Amniotic stem cell (primary cell): ENCODE measurements at regions not wholly inside any gene's neighbourhood (a gene's known extent, or its start where the extent isn't known, plus 50 kb on each side); places are given as distances from the start of the nearest gene placed in this dataset.

ENCODE experiments used
- DNase-seq: peaks from one replicate; lab custom pipeline; 2025; lab: John Stamatoyannopoulos, UW

DNA sequence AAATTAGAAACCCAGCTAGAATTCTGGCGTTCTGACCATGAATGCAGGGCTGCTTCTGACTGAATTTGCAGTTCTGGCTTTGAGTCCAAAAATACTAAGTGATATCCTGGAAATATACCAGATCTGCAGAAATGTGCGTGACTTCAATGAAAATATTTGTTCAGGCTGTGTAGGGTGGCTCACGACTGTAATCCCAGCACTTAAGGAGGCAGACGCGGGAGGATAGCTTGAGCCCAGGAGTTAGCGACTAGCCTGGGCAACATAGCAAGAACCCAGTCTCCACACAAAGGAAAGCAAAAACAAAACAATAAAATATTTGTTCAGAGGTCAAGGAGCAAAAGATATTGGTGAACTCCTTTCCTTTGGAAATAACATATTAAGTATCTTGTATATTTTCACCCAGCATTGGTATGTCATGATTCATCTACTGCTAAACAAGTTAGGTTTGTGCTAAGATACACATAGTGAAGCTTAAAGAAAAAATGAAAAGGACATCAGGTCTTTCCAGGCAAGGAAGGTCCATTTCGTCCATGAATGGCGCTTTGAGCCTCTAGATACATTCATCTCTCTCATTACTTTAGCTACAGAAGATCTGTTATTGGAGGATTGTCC is 239.2 kb downstream of the CMPK2 start:
- DNase-seq: no peak

DNA sequence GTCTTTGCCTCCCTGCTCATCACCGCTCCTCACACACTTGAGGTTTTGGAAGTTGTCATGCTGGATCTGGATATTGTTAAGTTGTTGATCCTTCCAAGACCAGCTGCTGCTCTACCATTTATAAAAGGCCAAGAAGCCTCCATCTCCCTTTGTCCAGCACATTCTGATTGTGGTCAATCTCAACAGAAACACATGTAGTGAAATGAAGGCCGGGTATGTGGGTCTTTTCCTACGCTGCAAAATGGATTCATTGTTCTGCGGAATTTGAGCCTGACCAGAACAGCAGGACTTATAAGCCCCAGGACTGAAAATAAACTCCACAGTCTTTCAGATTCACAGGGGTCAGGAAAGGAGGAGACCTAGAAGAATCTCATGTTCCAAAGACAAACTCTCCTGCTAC is 238.4 kb downstream of the CMPK2 start:
- no peak for DNase-seq

DNA sequence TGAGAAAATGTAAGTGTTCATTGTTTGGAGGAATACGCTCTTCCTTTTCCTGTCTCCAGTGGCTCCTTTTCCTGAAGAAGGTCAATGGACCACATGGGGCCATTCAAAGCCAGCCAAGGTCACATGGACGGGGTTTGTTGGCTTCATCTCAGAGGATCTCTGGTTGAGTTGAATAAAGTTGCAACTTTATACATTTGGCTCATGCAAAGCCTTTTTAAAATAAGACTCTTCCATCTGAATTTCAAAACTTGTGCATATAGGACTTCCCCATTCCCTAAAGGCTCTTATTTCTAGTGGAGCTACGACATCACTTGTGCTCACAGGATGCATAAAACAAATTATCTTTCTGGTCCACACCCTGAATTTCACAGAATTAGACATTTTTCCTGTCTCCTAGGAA is 235.5 kb downstream of the CMPK2 start:
- no peak for DNase-seq

DNA sequence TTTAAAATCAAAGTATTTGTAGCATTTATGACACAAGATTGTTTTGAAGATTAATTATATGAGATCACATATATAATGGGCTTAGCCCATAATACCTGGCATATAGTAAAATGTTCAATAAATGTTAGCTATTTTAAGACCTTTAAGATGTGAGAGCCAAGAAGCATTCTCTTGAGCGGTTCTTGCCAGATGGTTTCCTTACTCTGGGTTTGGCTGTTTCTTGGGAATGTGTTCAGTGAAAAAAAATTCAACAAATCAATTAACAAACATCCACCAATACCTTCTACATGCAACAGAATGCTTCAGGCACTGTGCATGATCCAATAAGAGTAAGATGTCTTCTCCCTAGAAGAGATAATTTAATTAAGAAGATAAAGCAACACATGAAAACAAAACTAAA is 230.4 kb downstream of the CMPK2 start:
- no peak for DNase-seq

- DNase-seq: no peak
These were observed 228.4 kb downstream of the CMPK2 start for GRCh38 chr2:6637330-6637729.

- DNase-seq: no peak
These were observed 225.6 kb downstream of the CMPK2 start for GRCh38 chr2:6639929-6640620.

DNA sequence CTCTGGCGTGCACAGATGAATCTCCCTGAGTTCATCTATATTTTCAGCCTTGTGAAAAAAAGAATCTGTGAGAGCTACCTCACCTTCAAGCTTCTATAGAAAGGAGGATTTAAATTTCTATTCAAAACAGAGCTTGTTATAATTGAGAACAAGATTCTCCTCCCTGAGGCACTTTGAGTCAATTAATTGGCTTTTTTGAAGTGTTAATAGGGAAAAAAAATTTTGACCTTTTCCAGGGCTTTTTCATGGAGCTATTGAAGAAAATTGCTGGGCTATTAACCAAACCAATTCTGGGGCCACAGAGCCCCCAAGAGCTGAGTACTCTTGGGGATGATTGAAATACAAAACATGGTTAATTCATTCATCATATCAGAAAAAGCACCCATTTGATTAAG is 225.1 kb downstream of the CMPK2 start:
- no peak for DNase-seq

DNA sequence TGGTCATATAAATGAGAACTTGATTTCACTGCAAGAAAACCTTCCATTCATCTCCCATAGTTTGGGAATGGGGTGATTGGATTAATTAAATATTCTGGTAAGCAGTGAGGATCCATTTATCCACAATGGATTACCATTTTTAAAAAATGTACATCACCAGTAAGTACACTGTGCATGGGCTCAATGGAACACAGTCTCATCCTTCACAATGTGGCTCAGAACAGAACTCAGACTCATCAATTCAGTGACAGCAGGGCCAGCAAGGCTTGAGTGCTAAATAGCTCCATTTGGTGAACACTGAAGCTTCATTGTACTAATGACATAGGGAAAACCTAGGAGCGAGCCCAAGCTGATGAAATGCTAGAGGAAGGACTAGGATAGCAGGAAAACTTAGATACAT is 223.8 kb downstream of the CMPK2 start:
- no peak for DNase-seq

DNA sequence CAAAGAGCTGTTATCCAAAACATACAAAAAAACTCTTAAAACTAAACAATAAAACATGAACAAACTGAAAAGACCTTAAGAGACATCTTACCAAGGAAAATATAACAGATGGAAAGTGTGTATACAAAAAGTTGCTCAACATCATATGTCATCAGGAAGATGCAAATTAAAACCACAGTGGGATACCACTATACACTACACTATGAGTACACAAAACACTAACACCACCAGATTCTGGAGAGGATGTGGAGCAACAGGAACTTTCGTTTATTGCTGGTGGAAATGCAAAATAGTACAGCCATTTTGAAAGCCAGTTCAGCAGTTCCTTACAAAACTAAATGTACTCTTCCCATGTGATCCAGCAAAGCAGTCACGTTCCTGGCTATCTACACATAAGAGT is 221.4 kb downstream of the CMPK2 start:
- DNase-seq: no peak

DNA sequence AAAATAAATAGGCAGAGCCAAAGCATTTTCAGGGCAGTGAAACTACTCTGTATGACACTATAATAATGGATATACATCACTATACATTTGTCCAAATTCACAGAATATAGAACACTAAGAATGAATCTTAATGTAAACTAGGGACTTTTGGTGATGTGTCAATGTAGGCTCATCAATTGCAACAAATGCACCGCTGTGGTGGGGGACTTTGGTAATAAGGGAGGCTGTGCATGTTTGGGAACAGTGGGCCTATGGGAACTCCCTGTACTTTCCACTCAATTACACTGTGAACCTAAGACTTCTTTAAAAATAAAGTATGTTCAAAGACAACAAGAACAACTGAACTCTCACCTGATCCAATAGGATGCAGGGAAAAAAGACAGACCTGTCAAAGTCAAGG is 220.7 kb downstream of the CMPK2 start:
- no peak for DNase-seq

- no peak for DNase-seq
These were observed 220.0 kb downstream of the CMPK2 start for GRCh38 chr2:6645672-6646071.

- no peak for DNase-seq
These were observed 218.7 kb downstream of the CMPK2 start for GRCh38 chr2:6647046-6647445.

DNA sequence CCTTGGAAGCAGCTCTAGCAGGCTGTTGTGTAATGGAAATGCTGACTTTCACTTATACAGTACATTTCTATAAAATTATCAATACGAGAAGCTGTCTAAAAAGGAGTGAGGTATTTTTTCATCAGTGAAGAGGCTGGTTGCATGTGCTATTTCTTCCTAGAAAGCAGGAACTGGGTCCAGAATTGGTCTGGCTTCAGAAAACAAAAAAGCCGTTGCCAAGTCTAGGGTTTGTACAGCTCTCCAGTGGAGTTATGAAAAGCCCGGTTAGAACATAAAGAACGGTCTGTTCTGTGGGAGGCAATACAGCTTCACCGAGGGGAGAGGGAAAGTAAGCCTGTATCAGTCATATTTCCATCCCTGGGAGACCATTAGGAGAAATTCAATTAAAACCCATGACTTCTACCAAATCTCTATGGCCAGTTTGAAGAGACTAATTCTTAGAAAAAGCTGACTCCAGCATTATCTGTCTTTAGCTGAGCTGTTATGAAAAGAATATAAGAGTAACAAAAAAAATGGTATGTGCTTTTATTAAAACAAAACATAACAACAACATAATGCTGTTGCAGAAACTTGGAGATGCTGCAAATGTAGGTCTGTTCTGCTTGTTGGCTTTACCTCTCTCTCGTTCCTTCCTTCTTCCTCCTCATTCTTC is 217.0 kb downstream of the CMPK2 start:
- no peak for DNase-seq

- no peak for DNase-seq
These were observed 215.4 kb downstream of the CMPK2 start for GRCh38 chr2:6650311-6650710.

- no peak for DNase-seq
These were observed 213.5 kb downstream of the CMPK2 start for GRCh38 chr2:6652251-6652650.

- no peak for DNase-seq
These were observed 212.4 kb downstream of the CMPK2 start for GRCh38 chr2:6653281-6653750.

DNA sequence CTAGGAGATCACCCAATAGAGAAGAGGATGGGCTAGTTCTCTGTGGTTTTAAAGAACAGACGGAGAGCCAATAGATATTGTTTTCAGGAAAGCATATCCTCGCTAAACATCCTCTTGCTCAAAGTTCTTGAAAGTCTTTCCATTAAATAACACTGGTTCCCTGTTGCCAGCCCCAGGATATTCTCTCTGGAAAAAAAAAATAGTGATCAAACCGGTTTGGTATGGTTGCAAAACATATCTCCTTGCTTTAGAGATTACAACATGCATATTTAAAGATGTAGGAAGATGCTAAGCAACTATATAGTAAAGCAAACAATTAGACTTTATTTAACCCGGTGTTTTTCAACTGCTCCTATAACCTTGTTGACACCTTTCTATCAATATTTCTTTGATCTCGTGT is 211.4 kb downstream of the CMPK2 start:
- no peak for DNase-seq

DNA sequence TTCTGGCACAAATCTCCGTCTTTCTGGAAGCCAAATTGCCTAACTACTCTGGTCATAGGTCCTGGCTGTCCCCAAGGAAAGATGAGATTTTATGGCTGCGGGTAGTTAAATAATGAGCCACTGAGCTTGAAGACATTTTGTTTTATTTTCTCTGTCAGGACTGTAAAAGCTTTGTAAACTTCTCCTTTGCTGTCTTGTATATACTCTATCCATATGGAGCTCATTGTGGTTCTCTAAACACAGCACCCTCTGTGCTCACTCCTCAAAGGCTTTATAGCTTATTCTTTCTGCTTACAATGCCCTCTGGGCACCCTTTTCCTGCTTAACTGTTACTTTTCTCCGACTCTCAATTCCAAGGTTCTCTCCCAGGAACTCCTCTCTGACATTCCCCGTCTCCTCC is 209.1 kb downstream of the CMPK2 start:
- no peak for DNase-seq

- DNase-seq: no peak
These were observed 208.6 kb downstream of the CMPK2 start for GRCh38 chr2:6657136-6657535.

DNA sequence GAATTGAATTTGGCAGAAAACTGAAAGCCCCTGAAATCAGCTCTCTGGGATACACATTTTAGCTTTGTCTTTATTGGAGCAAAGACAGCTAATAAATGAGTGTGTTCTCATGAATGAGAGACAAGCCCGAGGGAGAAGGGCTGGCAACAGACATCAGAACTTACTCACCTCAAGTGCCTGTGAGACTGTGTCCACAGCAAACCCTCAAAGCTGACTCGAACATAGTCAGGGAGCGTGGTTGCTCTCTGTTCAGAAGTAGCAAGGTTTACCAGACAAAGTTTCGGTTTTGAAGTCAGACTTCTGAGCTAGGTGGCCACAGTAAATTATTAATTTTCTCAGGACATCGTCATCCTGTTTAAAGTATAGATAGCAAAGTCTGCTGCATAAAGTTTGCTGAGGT is 207.9 kb downstream of the CMPK2 start:
- DNase-seq: no peak

GRCh38 chr2:6664332-6665061 is 201.2 kb downstream of the CMPK2 start:
- no peak for DNase-seq

- no peak for DNase-seq
These were observed 200.3 kb downstream of the CMPK2 start for GRCh38 chr2:6665093-6666045.
